ENCODE measurements at regions not wholly inside any gene's neighbourhood (a gene's known extent, or its start where the extent isn't known, plus 50 kb on each side); places are given as distances from the start of the nearest gene placed in this dataset.

- Histone ChIP-seq H3K27me3 (ENCODE audit: insufficient read depth, poor library complexity, severe bottlenecking) (no peaks in the 10 kb centered on the region), H3K27ac (ENCODE audit: poor library complexity, severe bottlenecking) (no peak overlapping the region), H3K36me3 (ENCODE audit: low read depth) (no peaks in the 10 kb centered on the region), H3K4me3 (ENCODE audit: severe bottlenecking) (no peak overlapping the region), H3K4me1 (ENCODE audit: insufficient read depth, poor library complexity, severe bottlenecking) (no peaks in the 10 kb centered on the region), H3K9me3 (ENCODE audit: severe bottlenecking) (no peaks in the 10 kb centered on the region)
- no peak for TF ChIP-seq CTCF (IDR thresholded peaks at IDR 0.05; ENCODE audit: poor library complexity, severe bottlenecking)
- ATAC-seq (ENCODE audit: low read depth): no peak
- peak; percentile 22 for DNase-seq (ENCODE audit: low spot score)
Measured at GRCh38 chr10:131757285-131758058, 143.3 kb upstream of the PPP2R2D start.

DNA sequence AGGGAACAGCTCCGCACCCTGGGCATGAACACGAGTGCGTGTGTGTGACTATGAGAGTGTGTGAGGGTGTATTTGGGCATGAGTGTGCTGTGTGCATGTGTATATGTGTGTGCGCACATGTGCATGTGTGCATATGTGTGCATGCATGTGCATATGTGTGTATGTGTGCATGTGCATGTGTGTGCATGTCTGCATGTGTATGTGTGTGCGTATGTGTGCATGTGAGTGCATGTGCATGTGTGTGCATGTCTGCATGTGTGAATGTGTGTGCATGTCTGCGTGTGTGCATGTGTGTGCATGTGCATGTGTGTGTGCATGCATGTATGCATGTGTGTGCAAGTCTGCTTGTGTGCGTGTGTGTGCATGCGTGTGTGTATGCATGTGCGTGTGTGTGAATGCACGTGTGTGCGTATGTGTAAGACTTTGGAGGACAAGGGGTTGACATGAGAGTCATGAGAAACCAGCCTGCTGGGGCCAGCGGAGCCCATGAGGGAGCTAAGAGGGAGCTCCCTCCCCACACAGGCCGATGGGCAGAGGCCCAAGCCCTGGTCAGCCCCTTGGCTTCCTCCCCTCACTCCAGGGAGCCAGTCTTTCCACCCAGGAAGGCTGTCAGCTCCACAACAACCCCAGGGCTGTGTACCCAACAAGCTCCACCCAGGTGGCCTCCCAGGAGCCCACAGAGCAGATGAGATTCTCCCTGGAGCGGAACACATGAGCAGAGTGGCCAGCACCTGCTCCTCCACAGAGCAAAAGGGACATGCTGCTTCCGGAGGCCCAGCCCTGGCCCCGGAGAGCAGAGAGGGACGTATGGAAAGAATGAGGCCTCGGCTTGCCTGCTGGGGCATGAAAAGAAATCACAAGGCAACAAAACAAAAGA is 142.5 kb upstream of the PPP2R2D start:
- no peaks in the 10 kb centered on the region for H3K4me1 ChIP-seq (ENCODE audit: insufficient read depth, poor library complexity, severe bottlenecking)
- H3K27me3 ChIP-seq (ENCODE audit: insufficient read depth, poor library complexity, severe bottlenecking): no peaks in the 10 kb centered on the region
- H3K4me3 ChIP-seq (ENCODE audit: severe bottlenecking): no peak overlapping the region
- no peak overlapping the region for H3K27ac ChIP-seq (ENCODE audit: poor library complexity, severe bottlenecking)
- DNase-seq (ENCODE audit: low spot score): no peak
- ATAC-seq (ENCODE audit: low read depth): no peak
- no peak for TF ChIP-seq CTCF (IDR thresholded peaks at IDR 0.05; ENCODE audit: poor library complexity, severe bottlenecking)
- H3K9me3 ChIP-seq (ENCODE audit: severe bottlenecking): no peaks in the 10 kb centered on the region
- no peaks in the 10 kb centered on the region for H3K36me3 ChIP-seq (ENCODE audit: low read depth)

GRCh38 chr10:131758939-131759301 is 141.9 kb upstream of the PPP2R2D start:
- Histone ChIP-seq H3K4me1 (ENCODE audit: insufficient read depth, poor library complexity, severe bottlenecking) (no peaks in the 10 kb centered on the region), H3K9me3 (ENCODE audit: severe bottlenecking) (no peaks in the 10 kb centered on the region), H3K27ac (ENCODE audit: poor library complexity, severe bottlenecking) (no peak overlapping the region), H3K4me3 (ENCODE audit: severe bottlenecking) (no peak overlapping the region), H3K36me3 (ENCODE audit: low read depth) (no peaks in the 10 kb centered on the region), H3K27me3 (ENCODE audit: insufficient read depth, poor library complexity, severe bottlenecking) (no peaks in the 10 kb centered on the region)
- DNase-seq (ENCODE audit: low spot score) (no peak), ATAC-seq (ENCODE audit: low read depth) (no peak)
- TF ChIP-seq CTCF (IDR thresholded peaks at IDR 0.05; ENCODE audit: poor library complexity, severe bottlenecking): no peak

DNA sequence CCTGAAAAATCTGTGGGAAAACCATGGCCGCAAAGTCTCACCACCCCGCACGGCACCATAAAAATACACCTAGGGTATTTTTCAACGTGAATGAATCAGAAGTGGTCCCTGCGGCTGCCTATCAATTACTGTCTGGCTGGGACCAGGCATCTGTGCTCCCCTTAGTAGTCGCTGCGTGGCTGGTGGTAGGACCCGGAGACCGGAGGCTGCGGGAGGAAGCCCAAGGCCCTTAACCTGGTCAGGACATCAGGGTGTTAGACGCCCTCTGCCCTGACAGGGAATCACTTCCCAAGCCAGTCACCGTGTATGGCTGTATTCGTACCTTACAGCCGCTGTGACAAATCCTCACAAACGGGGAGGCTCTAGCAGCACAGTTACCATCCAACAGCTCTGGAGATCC is 141.5 kb upstream of the PPP2R2D start:
- H3K27ac ChIP-seq (ENCODE audit: poor library complexity, severe bottlenecking): no peak overlapping the region
- DNase-seq (ENCODE audit: low spot score) (peak; percentile 25), ATAC-seq (ENCODE audit: low read depth) (no peak)
- no peaks in the 10 kb centered on the region for H3K27me3 ChIP-seq (ENCODE audit: insufficient read depth, poor library complexity, severe bottlenecking)
- no peaks in the 10 kb centered on the region for H3K9me3 ChIP-seq (ENCODE audit: severe bottlenecking)
- no peaks in the 10 kb centered on the region for H3K4me1 ChIP-seq (ENCODE audit: insufficient read depth, poor library complexity, severe bottlenecking)
- H3K4me3 ChIP-seq (ENCODE audit: severe bottlenecking): no peak overlapping the region
- H3K36me3 ChIP-seq (ENCODE audit: low read depth): no peaks in the 10 kb centered on the region
- no peak for TF ChIP-seq CTCF (IDR thresholded peaks at IDR 0.05; ENCODE audit: poor library complexity, severe bottlenecking)
